ENCODE measurements at regions not wholly inside any gene's neighbourhood (a gene's known extent, or its start where the extent isn't known, plus 50 kb on each side); places are given as distances from the start of the nearest gene placed in this dataset.
"Not testable (repeated sequence)": the region's sequence is repeated elsewhere in the genome, so short reads cannot be mapped to it uniquely, and the experiment has no call there.

DNA sequence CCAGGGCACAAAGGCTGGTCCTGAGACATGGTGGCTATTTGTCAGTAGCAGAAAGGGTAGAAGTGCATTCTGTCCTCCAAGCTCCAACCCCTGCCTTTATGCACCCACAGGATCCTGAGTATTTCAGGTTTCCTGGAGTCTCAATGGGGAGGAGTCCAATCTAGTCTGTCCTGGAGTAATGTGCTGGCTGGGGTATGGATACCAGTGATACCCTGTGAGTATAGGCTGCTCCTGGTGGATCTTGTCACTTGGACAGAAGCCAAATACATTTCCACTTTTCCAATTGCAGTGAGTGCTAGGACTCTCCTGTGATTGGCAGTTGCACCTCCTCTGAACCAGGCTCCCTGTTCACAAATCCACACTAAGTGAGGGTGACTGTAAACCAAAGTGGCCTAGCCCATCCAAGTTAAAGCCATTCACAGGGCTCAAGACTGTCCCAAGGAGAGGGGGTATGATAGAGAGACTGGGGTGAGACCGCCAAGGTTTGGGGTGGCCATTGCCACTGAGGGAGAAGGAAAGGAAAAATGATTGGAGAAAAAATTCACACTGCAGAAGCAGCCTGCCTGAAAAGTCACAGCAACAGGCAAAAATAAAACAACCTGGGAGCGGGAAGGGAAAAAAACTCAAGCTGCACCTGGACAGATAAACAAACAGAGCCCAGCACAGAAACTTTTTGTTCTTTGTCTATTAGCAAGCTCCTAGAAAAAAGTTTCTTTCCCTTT lies 163.4 kb upstream of the ETV3 start:
- Histone ChIP-seq H3K27ac (ENCODE audit: low read depth, low read length) (no peak overlapping the region), H3K4me3 (ENCODE audit: low read length) (no peak overlapping the region), H3K9ac (ENCODE audit: extremely low read depth, low read length, poor library complexity, severe bottlenecking) (no peak overlapping the region), H3K4me1 (ENCODE audit: control insufficient read depth, insufficient read depth, low read length) (no peaks in the 10 kb centered on the region), H3K27me3 (ENCODE audit: control insufficient read depth, insufficient read depth, low read length, poor library complexity, severe bottlenecking) (no peaks in the 10 kb centered on the region), H3K9me3 (ENCODE audit: control insufficient read depth, low read length) (no peaks in the 10 kb centered on the region), H3K36me3 (ENCODE audit: control insufficient read depth, insufficient read depth, low read length) (no peaks in the 10 kb centered on the region)
- Mint-ChIP-seq H3K27me3 (ENCODE audit: insufficient read depth) (peaks cover 7% of the 10 kb centered on the region), H3K4me3 (no peak overlapping the region), H3K4me1 (peaks cover 3% of the 10 kb centered on the region), H3K27ac (no peak overlapping the region), H3K9me3 (no peaks in the 10 kb centered on the region), H3K36me3 (ENCODE audit: low read depth) (no peaks in the 10 kb centered on the region)
- peak; percentile 23 for DNase-seq
- TF ChIP-seq, protein P1, sequence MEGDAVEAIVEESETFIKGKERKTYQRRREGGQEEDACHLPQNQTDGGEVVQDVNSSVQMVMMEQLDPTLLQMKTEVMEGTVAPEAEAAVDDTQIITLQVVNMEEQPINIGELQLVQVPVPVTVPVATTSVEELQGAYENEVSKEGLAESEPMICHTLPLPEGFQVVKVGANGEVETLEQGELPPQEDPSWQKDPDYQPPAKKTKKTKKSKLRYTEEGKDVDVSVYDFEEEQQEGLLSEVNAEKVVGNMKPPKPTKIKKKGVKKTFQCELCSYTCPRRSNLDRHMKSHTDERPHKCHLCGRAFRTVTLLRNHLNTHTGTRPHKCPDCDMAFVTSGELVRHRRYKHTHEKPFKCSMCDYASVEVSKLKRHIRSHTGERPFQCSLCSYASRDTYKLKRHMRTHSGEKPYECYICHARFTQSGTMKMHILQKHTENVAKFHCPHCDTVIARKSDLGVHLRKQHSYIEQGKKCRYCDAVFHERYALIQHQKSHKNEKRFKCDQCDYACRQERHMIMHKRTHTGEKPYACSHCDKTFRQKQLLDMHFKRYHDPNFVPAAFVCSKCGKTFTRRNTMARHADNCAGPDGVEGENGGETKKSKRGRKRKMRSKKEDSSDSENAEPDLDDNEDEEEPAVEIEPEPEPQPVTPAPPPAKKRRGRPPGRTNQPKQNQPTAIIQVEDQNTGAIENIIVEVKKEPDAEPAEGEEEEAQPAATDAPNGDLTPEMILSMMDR (conservative IDR thresholded peaks at IDR 0.05) = no peak
- WGBS, 2 experiments (ENCODE audit: insufficient coverage in 1 of 2, insufficient read length in 1 of 2) = 85 to 93% methylated on average over 2 of the region's 2 CpGs

DNA sequence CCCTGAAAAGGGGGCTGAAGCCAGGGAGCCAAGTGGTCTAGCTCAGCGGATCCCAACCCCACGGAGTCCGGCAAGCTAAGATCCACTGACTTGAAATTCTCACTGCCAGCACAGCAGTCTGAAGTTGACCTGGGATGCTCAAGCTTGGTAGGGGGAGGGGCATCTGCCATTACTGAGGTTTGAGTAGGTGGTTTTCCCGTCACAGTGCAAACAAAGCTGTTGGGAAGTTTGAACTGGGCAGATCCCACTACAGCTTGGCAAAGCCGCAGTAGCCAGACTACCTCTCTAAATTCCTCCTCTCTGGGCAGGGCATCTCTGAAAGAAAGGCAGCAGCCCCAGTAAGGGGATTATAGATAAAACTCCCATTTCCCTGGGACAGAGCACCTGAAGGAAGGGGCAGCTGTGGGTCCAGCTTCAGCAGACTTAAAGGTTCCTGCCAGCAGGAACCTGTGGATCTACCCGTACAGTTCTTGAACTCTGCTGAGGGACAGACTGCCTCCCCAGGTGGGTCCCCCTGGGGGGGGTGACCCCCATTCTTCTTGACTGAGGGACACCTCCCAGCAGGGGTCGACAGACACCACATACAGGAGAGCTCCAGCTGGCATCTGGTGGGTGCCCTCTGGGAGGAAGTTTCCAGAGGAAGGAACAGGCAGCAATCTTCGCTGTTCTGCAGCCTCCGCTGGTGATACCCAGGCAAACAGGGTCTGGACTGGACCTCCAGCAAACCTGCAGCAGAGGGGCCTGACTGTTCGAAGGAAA lies 156.4 kb upstream of the ETV3 start:
- DNase-seq = peak; percentile 29
- WGBS, 2 experiments (ENCODE audit: insufficient coverage in 1 of 2, insufficient read length in 1 of 2) = 85 to 92% methylated on average over 4 to 10 of the region's 10 CpGs
- not testable (repeated sequence) for H3K36me3 Mint-ChIP-seq (ENCODE audit: low read depth); H3K27ac ChIP-seq (ENCODE audit: low read depth, low read length); H3K9ac ChIP-seq (ENCODE audit: extremely low read depth, low read length, poor library complexity, severe bottlenecking); H3K27me3 ChIP-seq (ENCODE audit: control insufficient read depth, insufficient read depth, low read length, poor library complexity, severe bottlenecking); H3K9me3 ChIP-seq (ENCODE audit: control insufficient read depth, low read length); H3K4me1 ChIP-seq (ENCODE audit: control insufficient read depth, insufficient read depth, low read length); H3K4me3 Mint-ChIP-seq; H3K36me3 ChIP-seq (ENCODE audit: control insufficient read depth, insufficient read depth, low read length); H3K4me3 ChIP-seq (ENCODE audit: low read length); H3K9me3 Mint-ChIP-seq; H3K27ac Mint-ChIP-seq; H3K4me1 Mint-ChIP-seq
- peaks cover 14% of the 10 kb centered on the region for H3K27me3 Mint-ChIP-seq (ENCODE audit: insufficient read depth)

DNA sequence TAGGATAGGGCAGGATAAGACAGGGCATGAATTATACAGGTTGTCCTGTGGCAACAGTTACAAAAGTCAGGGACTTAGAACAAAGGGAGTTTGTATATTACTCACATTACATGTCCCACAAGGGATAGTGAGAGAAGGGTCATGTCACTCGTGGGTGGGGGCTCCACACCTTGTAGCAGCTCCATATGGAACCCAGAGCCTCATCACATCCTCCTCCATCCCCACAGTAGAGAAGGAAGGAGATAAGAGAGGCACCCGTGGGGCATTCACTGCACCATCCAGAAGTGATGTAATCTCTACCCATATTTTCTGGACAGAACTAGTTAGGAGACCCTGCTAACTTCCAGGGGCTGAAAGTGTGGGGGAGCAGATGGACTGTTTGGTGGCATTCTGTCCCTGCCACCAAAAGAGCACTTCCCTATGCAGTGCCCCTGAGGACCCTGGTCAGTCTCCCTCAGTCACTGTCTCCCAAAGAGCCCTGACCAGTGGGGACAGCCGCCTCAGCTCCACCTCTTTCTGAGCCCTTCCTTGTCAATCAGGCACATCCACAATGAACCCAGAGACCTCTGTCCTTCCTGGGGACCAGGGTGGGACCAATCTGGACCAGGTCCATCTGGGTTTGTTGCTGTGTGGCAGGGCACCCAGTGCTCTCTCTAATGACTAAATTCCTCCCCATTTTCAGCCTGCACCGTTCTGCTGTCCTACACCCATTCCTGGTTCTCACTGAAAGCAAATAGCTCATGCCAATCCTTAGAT lies 154.8 kb upstream of the ETV3 start:
- no peaks in the 10 kb centered on the region for H3K27me3 ChIP-seq (ENCODE audit: control insufficient read depth, insufficient read depth, low read length, poor library complexity, severe bottlenecking)
- H3K4me1 ChIP-seq (ENCODE audit: control insufficient read depth, insufficient read depth, low read length) = no peaks in the 10 kb centered on the region
- Mint-ChIP-seq H3K4me3 (no peak overlapping the region), H3K27me3 (ENCODE audit: insufficient read depth) (peaks cover 21% of the 10 kb centered on the region), H3K36me3 (ENCODE audit: low read depth) (no peaks in the 10 kb centered on the region), H3K27ac (no peak overlapping the region), H3K4me1 (no peaks in the 10 kb centered on the region), H3K9me3 (no peaks in the 10 kb centered on the region)
- DNase-seq = peak; percentile 17
- H3K36me3 ChIP-seq (ENCODE audit: control insufficient read depth, insufficient read depth, low read length) = no peaks in the 10 kb centered on the region
- H3K9me3 ChIP-seq (ENCODE audit: control insufficient read depth, low read length) = no peaks in the 10 kb centered on the region
- no peak overlapping the region for H3K9ac ChIP-seq (ENCODE audit: extremely low read depth, low read length, poor library complexity, severe bottlenecking)
- no peak overlapping the region for H3K4me3 ChIP-seq (ENCODE audit: low read length)
- 75 to 92% methylated on average over 2 to 4 of the region's 4 CpGs for WGBS, 2 experiments (ENCODE audit: insufficient coverage in 1 of 2, insufficient read length in 1 of 2)
- H3K27ac ChIP-seq (ENCODE audit: low read depth, low read length) = no peak overlapping the region
- TF ChIP-seq, protein P1 (conservative IDR thresholded peaks at IDR 0.05) = no peak

Data from endodermal cell (in vitro differentiated cells).